GM19324 (cell line): ENCODE measurements at regions not wholly inside any gene's neighbourhood (a gene's known extent, or its start where the extent isn't known, plus 50 kb on each side); places are given as distances from the start of the nearest gene placed in this dataset.

ENCODE experiments used
- ATAC-seq: cut with Tn5 transposase; IDR thresholded peaks from one replicate; pipeline ENCODE4 v1.9.1; 2021; ENCODE audit warnings: mild to moderate bottlenecking, moderate library complexity; ENCODE audit not compliant: unreplicated experiment, low FRiP score

GRCh38 chr4:148779771-148780170, 337.6 kb upstream of the NR3C2 start:
- no peak for ATAC-seq

DNA sequence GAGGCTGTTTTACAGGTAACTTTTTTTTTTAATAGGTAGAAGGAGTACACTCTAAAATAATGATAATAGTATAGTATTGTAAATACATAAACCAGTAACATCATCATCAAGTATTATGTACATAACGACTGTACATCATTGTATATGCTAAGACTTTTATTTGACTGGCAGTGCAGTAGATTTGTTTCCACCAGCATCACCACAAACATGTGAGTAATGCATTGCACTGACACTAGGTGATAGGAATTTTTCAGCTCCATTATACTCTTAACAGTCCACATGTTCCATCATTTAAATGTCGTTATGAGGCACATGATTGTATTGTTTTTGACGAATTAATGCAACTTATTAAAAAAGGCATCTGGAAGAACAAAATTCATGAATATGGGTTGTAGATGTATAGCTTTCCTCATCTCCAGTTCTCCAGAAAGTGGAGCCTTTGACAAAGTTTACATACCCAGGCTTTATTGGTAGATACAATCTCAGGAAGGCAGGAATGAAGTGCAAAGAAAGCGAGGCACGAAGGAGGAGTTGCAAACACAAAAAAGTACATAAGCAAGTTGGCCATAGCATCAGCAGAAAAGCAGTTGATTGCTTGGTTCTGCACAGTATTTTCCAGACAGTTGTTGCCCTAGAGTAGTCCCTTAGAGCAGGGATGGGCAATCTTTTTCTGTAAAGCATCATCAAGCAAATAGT, 336.9 kb upstream of the NR3C2 start:
- no peak for ATAC-seq

DNA sequence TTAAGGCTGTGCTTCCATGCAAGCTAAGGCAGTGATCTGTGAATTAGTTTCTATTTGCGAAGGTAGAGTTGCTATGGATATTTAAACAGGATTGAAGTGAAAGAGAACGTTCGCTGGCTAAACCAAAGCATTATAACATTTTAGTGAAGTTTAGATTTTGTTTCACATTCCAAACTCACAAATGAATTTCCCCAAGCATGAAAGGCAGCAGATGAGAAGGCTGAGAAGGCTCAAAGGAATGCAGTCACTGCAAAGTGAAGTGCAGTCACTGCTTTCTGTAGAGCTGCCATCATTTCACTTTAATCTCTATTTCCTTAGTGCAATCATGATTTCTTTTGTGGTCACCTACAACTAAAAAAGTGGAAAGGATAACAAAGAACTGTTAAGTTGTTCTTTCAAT, 334.7 kb upstream of the NR3C2 start:
- no peak for ATAC-seq

- ATAC-seq, result no peak
Measured at GRCh38 chr4:148774134-148774533, 331.9 kb upstream of the NR3C2 start.

DNA sequence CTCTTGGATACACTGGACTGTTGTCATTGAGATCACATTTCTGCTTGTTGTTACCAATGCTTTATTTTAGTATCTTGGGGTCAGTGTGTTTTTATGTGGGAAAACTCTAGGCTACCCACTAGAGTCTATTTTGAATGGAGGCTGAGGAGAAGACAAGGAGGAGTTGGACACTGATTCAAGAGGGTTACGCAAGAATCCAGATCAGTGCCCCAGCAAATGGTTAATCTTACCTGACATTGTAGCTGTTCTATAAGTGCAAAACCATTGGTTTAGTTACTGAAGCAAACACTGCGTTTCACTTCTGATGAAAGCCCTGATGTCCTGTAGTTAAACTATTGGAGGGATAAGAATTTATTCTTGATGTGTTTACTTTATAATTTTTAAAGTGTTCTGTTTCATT, 331.1 kb upstream of the NR3C2 start:
- ATAC-seq, result no peak

DNA sequence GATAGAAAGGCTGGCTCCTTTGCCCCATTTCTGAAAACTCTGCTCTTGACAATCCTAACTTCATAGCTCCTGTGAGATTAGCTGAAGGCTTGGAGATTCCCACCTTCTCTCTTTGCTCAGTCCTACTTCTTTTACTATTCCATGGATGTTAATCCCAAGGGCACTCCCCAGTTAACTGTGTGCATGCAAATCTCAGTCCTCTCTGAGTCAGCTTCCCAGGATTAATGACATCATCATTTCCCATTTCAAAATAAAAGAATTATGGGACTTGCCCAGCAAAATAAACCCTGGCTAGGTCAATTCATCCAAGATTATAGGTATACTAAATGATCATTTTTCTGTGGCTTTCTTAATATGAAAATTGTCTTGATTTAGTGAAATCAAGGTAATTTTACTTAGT, 328.6 kb upstream of the NR3C2 start:
- no peak for ATAC-seq

GRCh38 chr4:148770377-148770776, 328.2 kb upstream of the NR3C2 start:
- ATAC-seq, result no peak

DNA sequence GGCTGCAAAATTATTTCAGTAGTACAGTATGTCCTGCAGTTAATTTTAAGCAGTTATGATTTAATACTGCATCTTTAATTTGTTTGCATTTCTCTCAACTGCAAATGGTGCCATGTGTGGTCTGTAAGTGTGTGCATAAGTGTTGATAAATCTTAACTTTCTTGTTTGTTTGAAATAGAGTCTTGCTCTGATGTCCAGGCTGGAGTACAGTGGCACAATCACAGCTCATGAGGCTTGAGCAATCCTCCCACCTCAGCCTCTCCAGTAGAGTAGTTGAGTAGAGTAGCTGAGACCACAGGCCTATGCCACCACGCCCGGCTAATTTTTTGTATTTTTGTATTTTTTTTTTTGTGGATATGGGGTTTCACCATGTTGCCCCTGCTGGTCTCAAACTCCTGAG, 322.5 kb upstream of the NR3C2 start:
- no peak for ATAC-seq

DNA sequence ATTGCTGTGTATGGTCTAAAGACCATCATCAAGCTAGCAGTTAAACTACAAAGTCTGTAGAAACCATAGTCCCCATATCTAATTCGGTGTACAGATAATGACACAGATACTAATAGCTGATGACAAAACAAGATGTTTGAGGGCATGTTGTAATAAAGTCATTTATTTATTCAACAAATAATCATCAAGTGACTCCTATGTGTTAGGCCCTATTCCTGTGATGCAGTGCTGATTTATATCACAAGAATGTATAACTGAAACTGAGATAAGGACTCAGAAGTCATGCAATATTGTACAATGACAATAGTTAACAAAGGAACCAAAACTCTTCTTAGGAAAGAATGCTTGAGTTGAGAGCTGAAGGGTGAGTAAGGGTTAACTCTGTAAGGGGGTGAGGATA, 315.0 kb upstream of the NR3C2 start:
- ATAC-seq, result no peak

DNA sequence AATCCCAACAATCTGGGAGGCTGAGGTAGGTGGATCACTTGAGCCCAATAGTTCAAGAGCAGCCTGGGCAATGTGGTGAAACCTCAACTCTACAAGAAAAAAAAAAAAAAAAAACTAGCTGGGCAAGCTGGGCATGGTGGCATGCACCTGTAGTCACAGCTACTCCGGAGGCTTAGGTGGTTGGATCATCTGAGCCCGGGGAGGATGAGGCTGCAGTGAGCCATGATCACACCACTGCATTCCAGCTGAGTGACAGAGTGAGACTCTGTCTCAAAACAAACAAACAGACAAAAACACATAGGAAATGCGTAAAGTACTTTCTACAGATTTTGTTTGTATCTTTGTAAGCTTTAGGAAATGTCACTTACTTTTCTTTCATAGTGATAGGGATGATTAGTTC, 307.2 kb upstream of the NR3C2 start:
- ATAC-seq, result no peak

DNA sequence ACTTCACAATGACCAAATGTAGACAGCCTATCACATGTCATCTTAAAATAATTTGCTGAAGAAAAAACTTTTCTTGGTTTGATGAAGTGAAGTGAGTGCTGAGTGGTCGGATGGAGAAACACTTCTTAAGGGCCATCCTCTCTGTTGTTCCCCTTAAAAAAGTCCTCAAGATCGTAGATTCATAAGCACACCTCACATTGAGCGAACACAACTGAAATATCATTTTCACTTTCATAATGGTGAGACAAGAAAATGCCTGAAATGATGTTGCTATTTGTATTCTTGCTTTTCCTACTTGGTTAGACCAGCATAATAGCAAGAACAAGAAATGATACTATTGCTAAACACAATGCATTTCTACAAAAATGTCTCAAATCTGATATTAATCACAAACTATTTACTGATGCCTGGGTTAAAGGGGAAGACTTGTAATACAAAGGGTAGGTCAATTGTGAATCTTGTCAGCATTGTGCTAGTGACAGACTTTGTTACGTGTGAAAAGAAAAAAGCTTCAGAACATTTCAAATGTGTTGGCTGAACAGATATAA, 305.6 kb upstream of the NR3C2 start:
- no peak for ATAC-seq

GRCh38 chr4:148740701-148741100, 298.5 kb upstream of the NR3C2 start:
- no peak for ATAC-seq

- no peak for ATAC-seq
Measured at GRCh38 chr4:148737061-148737770, 295.0 kb upstream of the NR3C2 start.

DNA sequence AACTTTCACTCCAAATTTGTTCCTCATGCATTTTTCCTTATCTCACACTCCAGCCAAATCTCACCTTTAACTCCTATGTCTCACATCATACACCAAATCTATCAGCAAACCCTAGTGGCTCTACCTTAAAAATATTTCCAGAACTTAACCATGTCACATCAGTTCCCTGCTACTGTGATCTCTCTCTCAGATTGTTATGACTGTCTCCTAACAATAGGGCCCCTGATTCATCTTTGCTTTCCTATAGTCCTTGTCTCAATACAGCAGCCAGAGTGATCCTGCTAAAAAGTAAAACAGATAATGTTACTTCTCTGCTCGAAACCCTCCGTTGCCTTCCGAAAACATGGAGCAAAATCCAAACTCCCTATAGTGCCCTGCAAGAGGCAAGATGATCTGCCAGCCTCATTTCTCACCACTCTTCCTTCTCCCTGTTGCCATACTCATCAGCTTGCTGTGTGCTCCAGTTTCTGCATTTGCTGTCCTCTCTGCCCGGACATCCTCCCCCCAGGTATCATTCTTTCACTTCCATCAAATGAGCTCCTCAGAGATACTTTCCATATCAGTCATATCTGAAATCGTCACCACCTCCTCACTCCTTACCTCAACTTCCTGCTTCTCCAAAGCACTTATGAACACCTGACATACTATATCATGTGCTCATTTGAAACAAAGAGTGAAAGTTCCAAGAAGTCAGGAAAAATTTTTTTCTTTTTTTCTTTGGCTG, 293.4 kb upstream of the NR3C2 start:
- no peak for ATAC-seq

DNA sequence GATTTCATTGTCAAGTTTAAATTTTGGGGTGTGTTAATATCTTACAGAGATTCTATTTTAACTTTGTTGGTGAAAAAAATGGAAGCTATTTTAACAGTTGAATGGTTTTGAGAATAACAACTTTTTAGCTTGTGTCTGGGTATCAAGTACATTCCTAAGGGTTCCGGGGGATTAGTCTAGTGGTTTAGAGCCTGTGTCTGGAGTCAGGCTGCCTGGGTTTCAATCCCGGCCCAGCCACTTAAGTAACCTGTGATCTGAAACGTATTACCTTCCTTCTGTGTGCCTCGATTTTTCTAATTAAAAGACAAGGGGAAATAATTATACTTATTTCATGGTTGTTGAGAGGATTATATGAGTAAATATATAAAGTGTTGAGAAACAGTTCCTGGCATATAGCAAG, 288.6 kb upstream of the NR3C2 start:
- no peak for ATAC-seq

GRCh38 chr4:148730082-148730640, 287.9 kb upstream of the NR3C2 start:
- ATAC-seq, result no peak

DNA sequence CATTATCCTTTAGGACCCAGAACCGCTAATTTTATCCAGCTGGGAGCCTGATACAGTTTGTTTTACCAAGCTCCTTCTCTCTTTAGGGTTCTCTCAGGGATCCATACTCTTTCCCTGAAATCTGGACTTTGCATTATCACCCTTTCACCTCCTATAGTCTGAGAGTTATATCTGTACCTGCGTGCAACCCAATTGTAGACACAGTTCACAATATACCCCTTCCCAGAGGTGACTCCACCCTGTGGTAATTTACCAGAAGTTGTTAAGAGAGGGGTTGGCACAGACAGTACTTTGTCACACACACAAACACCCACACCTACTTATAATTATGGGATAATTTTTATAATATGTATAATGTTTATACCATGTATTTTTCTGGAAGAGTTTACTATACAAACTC, 275.8 kb upstream of the NR3C2 start:
- no peak for ATAC-seq

DNA sequence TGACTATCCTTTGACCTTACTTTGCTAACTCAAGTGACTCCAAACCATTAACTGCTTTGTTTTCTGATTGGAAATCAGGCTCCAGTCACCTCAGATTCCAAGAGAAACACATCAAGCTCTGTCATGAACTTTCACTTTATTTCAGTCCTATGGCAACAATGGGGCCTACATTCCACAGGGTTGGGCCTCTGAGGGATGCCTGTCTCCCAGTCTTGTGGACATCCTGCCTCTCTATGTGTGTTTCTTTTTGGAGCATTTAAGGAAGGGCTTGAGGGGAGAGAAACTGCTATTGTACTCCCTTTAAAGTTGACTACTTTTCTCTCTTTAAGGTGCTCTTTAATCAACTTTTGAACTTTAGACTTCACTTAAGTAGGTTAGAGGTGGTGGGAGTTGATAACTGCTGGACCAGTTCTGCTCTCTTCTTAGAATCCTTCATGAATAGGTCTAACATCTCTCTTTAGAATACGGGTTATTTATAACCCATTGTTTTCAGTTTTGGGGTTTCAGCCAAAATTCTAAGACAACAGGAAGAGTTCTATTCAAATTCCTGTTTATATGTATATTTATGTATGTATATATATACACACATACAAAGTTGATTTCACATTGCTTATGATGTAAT, 274.3 kb upstream of the NR3C2 start:
- no peak for ATAC-seq

DNA sequence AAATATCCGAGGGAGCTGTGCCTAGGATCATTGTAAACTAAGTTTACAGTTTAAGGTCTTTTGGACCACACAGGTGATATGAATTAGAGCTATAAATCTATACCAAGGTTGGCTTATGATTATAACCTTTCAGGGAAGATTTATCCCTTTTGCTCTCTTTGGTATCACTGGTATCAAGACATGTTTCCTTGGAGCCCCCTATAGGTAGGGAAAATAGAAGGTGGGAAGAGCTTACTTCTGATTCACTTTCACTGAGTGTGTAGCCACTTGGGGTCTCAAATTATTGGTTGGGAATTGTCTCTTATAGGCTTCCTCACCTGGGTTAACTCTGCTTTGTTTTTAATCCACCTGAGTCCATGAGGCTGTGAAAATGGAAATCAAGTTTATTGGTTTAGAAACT, 262.1 kb upstream of the NR3C2 start:
- ATAC-seq, result no peak

DNA sequence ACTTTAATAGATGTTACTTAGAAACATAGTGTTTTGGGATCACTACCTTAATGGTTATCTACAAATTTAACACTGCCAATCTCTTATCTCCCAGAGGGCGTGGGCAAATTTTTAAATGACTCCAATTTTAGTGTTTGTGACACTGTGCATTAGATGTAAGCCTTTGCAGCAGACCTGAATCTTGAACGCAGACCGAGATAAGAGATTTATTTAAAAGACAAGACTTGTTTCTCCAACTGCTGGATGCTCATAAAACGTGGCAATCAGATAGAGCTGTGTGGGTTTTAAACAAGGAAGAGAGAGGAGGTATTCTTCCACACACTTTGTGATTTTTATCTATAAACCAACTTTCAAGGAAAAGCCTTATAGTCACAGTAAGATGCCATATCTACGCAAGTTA, 252.5 kb upstream of the NR3C2 start:
- no peak for ATAC-seq
